ENCODE measurements at regions not wholly inside any gene's neighbourhood (a gene's known extent, or its start where the extent isn't known, plus 50 kb on each side); places are given as distances from the start of the nearest gene placed in this dataset.

DNA sequence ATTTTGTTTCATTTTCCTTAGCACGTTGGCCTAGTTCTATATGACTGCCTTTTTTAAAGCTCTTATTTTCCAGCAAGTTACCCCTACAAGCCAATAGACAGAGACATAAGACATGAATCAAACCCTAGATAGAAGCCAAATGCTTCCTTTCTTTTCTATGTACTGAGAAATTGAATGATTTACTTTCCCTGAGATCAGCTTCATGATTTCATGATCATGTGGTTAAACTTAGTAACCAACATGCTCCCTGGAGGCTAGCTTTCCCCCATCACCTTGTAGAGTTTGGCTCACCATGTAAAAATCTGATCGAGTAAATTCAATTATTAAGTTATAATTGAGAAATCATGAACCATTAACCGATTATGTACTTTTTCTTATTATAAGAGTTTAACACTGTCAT lies 148.1 kb upstream of the LRIG3 start:
- no peak for TF ChIP-seq EZH2phosphoT487 (IDR thresholded peaks at IDR 0.05; ENCODE audit: borderline replicate concordance, low read depth, low read length)
- TF ChIP-seq, protein P1, sequence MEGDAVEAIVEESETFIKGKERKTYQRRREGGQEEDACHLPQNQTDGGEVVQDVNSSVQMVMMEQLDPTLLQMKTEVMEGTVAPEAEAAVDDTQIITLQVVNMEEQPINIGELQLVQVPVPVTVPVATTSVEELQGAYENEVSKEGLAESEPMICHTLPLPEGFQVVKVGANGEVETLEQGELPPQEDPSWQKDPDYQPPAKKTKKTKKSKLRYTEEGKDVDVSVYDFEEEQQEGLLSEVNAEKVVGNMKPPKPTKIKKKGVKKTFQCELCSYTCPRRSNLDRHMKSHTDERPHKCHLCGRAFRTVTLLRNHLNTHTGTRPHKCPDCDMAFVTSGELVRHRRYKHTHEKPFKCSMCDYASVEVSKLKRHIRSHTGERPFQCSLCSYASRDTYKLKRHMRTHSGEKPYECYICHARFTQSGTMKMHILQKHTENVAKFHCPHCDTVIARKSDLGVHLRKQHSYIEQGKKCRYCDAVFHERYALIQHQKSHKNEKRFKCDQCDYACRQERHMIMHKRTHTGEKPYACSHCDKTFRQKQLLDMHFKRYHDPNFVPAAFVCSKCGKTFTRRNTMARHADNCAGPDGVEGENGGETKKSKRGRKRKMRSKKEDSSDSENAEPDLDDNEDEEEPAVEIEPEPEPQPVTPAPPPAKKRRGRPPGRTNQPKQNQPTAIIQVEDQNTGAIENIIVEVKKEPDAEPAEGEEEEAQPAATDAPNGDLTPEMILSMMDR (conservative IDR thresholded peaks at IDR 0.05; ENCODE audit: low read length): no peak
- CTCF ChIA-PET (ENCODE audit: unreplicated experiment): no interaction called here
- POLR2A ChIA-PET: interaction anchor here (0.8 kb wide), 1 partner anchor 127 kb away, joined by 5 read pairs; no protein-coding TSS in a partner anchor

DNA sequence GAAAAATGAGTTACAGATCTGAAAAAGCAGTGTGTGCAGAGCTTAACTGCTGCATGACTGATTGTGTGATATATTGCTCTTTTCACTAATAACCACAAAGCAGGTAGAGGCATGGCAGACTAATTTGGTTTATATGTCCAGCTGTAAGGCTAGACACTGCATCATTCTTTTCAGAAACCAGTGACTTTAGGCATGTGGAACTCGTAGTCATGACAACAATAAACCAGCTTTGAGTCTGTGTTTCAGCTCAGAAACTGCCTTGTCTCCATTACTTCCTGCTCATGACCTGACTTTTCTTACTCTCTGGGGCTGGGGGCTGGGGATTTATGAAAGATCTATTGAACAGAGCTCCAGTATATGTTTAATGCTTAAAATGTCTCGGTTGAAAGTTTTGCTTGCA lies 146.8 kb upstream of the LRIG3 start:
- Histone ChIP-seq H2AFZ (ENCODE audit: low read length) (no peak overlapping the region), H3K4me1 (ENCODE audit: insufficient read depth, low read length, poor library complexity, severe bottlenecking) (no peaks in the 10 kb centered on the region), H3K79me2 (ENCODE audit: insufficient read depth, low read depth, low read length) (no peaks in the 10 kb centered on the region), H3K36me3 (ENCODE audit: insufficient read depth, low read length) (no peaks in the 10 kb centered on the region), H3K9me2 (ENCODE audit: insufficient read depth, low read length) (no peaks in the 10 kb centered on the region), H3K4me2 (ENCODE audit: low read length) (no peak overlapping the region), H3K9me3 (ENCODE audit: low read length) (no peaks in the 10 kb centered on the region), H3K4me3 (ENCODE audit: low read depth, low read length, poor library complexity, severe bottlenecking) (no peak overlapping the region), H4K20me1 (ENCODE audit: insufficient read depth, low read length) (no peaks in the 10 kb centered on the region), H3K27ac (ENCODE audit: low read depth, low read length, poor library complexity, severe bottlenecking) (no peak overlapping the region)
- CTCF ChIA-PET (ENCODE audit: unreplicated experiment): no interaction called here
- no peak for DNase-seq (ENCODE audit: low spot score)
- TF ChIP-seq EZH2phosphoT487 (IDR thresholded peaks at IDR 0.05; ENCODE audit: borderline replicate concordance, low read depth, low read length): no peak
- TF ChIP-seq, protein P1 (conservative IDR thresholded peaks at IDR 0.05; ENCODE audit: low read length): no peak
- POLR2A ChIA-PET: interaction anchor here (1.0 kb wide), 1 partner anchor 218 kb away, joined by 3 read pairs; no protein-coding TSS in a partner anchor
- intact Hi-C loops (cut with micrococcal nuclease; ENCODE audit: unreplicated experiment): no loop called here
- BruUV-seq (replicated peaks): no TSS peak

More for the DNA sequence above, 148.1 kb upstream of the LRIG3 start:
- BruUV-seq (replicated peaks): no TSS peak
- Histone ChIP-seq H3K9me2 (ENCODE audit: insufficient read depth, low read length) (no peaks in the 10 kb centered on the region), H3K27ac (ENCODE audit: low read depth, low read length, poor library complexity, severe bottlenecking) (no peak overlapping the region), H3K4me3 (ENCODE audit: low read depth, low read length, poor library complexity, severe bottlenecking) (no peak overlapping the region), H3K36me3 (ENCODE audit: insufficient read depth, low read length) (no peaks in the 10 kb centered on the region), H2AFZ (ENCODE audit: low read length) (no peak overlapping the region), H3K4me1 (ENCODE audit: insufficient read depth, low read length, poor library complexity, severe bottlenecking) (no peaks in the 10 kb centered on the region), H3K79me2 (ENCODE audit: insufficient read depth, low read depth, low read length) (no peaks in the 10 kb centered on the region), H3K4me2 (ENCODE audit: low read length) (no peak overlapping the region), H3K9me3 (ENCODE audit: low read length) (no peaks in the 10 kb centered on the region), H4K20me1 (ENCODE audit: insufficient read depth, low read length) (no peaks in the 10 kb centered on the region)
- DNase-seq (ENCODE audit: low spot score): no peak
- intact Hi-C loops (cut with micrococcal nuclease; ENCODE audit: unreplicated experiment): no loop called here

DNA sequence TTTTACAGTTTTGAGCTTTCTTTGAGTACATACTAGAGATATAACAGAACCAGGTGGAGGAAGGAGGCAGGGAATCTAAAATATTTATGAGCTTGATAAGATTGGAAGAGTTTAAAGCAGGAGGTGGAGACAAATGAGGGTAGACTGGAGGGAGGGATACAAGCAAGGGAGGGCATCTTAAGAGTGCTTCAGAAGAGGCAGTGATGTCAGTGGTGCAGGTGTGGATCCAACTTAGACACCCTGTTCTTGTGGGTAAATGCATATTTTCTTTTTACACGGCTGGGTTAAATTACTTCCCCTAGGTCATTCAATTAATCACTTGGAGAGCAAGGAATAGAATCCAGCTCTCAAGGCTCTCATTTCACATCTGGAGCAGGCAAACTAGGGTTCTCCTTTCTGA lies 146.1 kb upstream of the LRIG3 start:
- no peak for TF ChIP-seq EZH2phosphoT487 (IDR thresholded peaks at IDR 0.05; ENCODE audit: borderline replicate concordance, low read depth, low read length)
- TF ChIP-seq, protein P1 (conservative IDR thresholded peaks at IDR 0.05; ENCODE audit: low read length): no peak

More for the DNA sequence above, 146.1 kb upstream of the LRIG3 start:
- no peaks in the 10 kb centered on the region for H3K36me3 ChIP-seq (ENCODE audit: insufficient read depth, low read length)
- no peaks in the 10 kb centered on the region for H3K9me2 ChIP-seq (ENCODE audit: insufficient read depth, low read length)
- CTCF ChIA-PET (ENCODE audit: unreplicated experiment): no interaction called here
- no peak for DNase-seq (ENCODE audit: low spot score)
- no peak overlapping the region for H2AFZ ChIP-seq (ENCODE audit: low read length)
- intact Hi-C loops (cut with micrococcal nuclease; ENCODE audit: unreplicated experiment): no loop called here
- no peaks in the 10 kb centered on the region for H4K20me1 ChIP-seq (ENCODE audit: insufficient read depth, low read length)
- POLR2A ChIA-PET: interaction anchor here (1.0 kb wide), 1 partner anchor 219 kb away, joined by 3 read pairs; no protein-coding TSS in a partner anchor
- no peak overlapping the region for H3K4me3 ChIP-seq (ENCODE audit: low read depth, low read length, poor library complexity, severe bottlenecking)
- no peaks in the 10 kb centered on the region for H3K79me2 ChIP-seq (ENCODE audit: insufficient read depth, low read depth, low read length)
- no peak overlapping the region for H3K27ac ChIP-seq (ENCODE audit: low read depth, low read length, poor library complexity, severe bottlenecking)
- H3K9me3 ChIP-seq (ENCODE audit: low read length): no peaks in the 10 kb centered on the region
- H3K4me2 ChIP-seq (ENCODE audit: low read length): no peak overlapping the region
- BruUV-seq (replicated peaks): no TSS peak
- no peaks in the 10 kb centered on the region for H3K4me1 ChIP-seq (ENCODE audit: insufficient read depth, low read length, poor library complexity, severe bottlenecking)
